ENCODE measurements at regions not wholly inside any gene's neighbourhood (a gene's known extent, or its start where the extent isn't known, plus 50 kb on each side); places are given as distances from the start of the nearest gene placed in this dataset.

DNA sequence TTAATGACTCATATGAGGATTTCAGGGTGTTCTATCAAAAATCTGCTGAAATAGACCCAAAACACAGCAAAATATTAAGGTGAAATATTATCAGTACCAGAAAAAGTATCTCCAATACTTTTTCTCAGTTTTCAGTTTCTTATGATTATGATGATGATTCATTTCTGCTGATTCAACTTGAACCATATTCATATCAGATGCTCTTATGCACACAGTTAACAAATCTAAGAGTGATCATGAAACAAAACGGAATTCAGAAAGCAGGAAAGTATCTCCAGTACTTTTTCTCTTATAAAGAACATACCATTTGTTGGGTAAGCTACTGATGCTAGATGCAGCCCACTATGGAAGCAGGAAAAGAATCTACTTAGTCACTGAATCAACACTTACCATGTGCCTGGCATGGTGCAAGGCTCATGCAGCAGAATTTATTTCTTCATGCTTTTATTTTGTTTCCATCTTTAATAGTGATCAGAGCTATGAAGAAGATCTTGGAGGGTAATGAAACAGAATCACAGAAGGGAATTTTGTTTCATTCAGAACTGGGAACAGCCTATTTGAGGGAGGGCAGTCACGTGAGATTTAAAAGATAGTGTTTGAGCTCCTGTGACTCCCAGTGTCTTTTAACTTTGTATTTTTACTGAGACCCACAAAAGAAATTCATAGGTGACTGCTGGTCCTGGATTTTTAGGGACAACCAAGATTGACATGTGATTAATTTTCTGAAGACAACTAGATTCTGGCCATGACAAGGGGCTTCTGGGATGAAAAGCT is 480.6 kb downstream of the SETD4 start:
- DNase-seq (ENCODE audit: low read depth): no peak
- TF ChIP-seq, protein P1, sequence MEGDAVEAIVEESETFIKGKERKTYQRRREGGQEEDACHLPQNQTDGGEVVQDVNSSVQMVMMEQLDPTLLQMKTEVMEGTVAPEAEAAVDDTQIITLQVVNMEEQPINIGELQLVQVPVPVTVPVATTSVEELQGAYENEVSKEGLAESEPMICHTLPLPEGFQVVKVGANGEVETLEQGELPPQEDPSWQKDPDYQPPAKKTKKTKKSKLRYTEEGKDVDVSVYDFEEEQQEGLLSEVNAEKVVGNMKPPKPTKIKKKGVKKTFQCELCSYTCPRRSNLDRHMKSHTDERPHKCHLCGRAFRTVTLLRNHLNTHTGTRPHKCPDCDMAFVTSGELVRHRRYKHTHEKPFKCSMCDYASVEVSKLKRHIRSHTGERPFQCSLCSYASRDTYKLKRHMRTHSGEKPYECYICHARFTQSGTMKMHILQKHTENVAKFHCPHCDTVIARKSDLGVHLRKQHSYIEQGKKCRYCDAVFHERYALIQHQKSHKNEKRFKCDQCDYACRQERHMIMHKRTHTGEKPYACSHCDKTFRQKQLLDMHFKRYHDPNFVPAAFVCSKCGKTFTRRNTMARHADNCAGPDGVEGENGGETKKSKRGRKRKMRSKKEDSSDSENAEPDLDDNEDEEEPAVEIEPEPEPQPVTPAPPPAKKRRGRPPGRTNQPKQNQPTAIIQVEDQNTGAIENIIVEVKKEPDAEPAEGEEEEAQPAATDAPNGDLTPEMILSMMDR (IDR thresholded peaks at IDR 0.05; ENCODE audit: insufficient read depth, low read depth, low read length): no peak
- H3K4me3 ChIP-seq (ENCODE audit: low read depth, low read length): no peak overlapping the region

DNA sequence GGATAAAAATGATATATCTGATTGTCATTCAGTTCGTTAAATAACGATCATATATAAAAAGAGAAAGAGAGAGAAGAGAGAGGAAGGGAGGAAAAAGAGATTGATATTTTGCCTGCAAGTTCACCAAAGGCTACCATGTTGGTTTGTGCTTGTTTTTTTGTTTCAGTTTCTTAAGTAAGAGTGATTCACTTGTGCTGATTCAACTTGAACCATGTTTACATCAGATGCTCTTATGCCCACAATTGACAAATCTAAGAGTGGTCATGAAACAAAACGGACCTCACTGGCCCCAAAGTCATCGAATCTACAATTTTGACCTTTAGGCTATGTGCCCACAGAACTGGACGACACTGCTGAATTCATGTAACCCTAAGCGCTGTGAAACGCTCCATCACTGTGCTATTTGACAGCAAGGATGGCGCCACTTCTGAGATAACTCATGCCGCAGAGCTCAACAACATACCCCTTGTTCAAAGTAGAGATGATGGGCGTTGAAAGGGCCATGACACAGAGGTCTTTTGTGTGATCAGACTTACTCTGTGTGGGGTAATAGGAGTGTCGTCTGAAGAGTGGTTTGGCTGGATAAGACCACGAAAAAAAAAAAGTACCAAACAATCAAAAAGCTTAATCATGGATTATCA is 481.4 kb downstream of the SETD4 start:
- H3K4me3 ChIP-seq (ENCODE audit: low read depth, low read length): no peak overlapping the region
- no peak for DNase-seq (ENCODE audit: low read depth)
- TF ChIP-seq, protein P1 (IDR thresholded peaks at IDR 0.05; ENCODE audit: insufficient read depth, low read depth, low read length): no peak

DNA sequence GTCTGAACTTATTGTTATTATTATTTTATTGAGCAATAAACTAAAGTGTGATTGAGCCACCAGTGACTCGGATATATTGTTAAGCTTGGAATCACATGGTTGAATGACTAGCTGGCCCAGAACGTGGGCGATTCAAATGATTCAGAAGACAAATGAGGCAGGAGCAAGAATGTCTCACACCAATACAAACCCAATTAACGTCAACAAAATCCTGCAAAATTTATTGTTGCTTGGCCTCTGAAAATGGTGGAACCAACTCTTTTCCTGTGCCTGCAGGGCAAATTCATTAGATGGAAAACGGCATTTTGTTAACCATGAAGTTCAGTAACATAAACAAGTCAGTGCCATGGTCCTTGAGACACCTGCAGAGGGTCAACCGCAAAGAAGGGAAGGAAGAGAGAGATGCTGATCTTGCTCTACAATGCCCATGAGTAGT is 482.0 kb downstream of the SETD4 start:
- TF ChIP-seq, protein P1 (IDR thresholded peaks at IDR 0.05; ENCODE audit: insufficient read depth, low read depth, low read length): no peak
- peak; percentile 74 for DNase-seq (ENCODE audit: low read depth)
- no peak overlapping the region for H3K4me3 ChIP-seq (ENCODE audit: low read depth, low read length)

DNA sequence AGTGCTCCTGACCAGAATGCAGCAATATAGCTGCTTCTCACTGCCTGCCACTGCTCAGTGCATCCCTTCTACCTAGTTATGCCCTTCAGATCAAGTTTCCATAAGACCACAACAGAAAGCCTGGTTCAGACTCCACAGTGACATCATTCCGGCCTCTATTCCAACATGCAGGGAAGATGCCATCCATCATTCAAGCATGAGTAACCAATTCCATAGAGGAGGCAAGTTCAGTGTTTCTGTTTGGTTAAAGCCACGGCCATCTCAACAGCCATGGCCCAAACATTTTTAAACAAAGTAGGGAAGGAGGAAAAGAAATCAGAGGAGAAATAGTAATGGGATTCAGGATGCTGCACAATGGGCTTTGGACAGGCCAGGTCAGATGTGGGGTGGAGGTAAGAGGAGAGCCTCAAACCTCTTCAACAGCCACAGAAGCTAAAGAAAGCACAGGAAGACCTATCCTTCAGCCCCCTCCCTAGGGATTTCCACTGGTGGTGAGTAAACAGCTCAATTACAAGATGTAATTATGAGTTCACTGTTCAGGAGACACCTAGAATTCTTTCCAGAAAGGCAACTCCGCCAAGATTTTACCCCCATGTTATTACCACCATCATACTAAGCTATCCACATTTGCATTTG is 484.9 kb downstream of the SETD4 start:
- peak; percentile 40 for DNase-seq (ENCODE audit: low read depth)
- no peak overlapping the region for H3K4me3 ChIP-seq (ENCODE audit: low read depth, low read length)
- TF ChIP-seq, protein P1 (IDR thresholded peaks at IDR 0.05; ENCODE audit: insufficient read depth, low read depth, low read length): no peak

DNA sequence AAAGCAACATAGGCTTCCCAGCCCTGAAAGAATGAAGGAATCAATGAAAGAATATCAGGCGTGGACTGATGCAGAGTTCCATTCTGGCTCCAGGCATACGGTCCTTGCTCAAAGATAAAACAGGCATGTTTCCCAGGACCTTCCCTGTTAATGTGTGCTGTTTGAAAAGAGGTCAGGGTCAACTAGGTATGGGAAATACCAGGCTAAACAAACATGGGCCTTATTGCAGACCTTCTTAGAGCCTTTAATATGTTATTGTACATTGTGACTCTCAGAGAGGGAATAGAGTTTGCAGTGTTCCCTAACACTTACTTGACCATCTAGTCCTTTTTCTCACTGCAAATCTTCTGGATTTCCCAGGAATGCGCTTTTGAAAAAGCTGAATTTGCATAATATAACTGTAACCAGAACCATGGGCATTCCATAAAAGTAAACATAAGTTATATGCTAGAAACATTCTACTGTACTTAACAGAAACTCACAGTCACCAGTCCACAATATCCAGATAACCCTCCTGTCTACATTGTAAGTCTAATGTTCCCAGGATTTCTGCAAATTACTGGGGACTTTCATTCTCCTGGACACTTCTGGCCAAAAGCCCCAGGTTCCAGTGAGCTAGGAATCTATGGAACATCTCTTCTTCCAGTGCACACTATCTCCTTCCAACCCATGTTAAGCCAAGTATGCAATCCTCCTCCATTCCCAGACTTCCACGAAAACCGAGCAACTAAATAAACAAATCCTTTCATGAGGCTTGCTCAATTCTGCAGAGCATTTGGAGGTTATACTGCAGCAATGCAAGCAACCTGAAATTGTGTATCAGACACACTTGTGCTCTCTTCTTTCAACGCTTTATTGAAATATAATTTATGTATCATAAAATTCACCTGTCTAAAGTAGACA is 486.6 kb downstream of the SETD4 start:
- TF ChIP-seq, protein P1 (IDR thresholded peaks at IDR 0.05; ENCODE audit: insufficient read depth, low read depth, low read length): no peak
- DNase-seq (ENCODE audit: low read depth): peak; percentile 79
- H3K4me3 ChIP-seq (ENCODE audit: low read depth, low read length): no peak overlapping the region

DNA sequence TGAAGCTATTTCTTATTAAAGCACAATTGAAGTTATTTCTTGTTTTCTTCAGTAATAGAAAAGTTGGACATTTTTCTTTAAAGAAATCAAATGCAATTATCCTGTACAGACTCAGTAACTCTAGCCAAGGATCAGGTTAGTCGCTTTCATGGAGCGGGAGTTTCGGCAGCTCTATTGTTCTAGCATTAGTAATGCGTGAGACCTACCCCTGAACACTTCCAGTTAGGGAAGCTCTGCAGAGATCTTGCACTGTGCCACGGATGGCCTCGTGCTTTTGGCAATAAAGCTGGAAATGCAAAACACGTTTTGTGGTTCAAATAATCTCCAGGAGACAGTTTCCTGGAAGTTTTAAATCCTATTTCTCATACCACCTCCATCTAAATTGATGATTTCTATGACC is 488.4 kb downstream of the SETD4 start:
- TF ChIP-seq, protein P1 (IDR thresholded peaks at IDR 0.05; ENCODE audit: insufficient read depth, low read depth, low read length): no peak
- H3K4me3 ChIP-seq (ENCODE audit: low read depth, low read length): no peak overlapping the region
- DNase-seq (ENCODE audit: low read depth): no peak

All from fibroblast of villous mesenchyme (primary cell).